CD4-positive, alpha-beta T cell (primary cell): ENCODE measurements at regions not wholly inside any gene's neighbourhood (a gene's known extent, or its start where the extent isn't known, plus 50 kb on each side); places are given as distances from the start of the nearest gene placed in this dataset.
"Not testable (repeated sequence)": the region's sequence is repeated elsewhere in the genome, so short reads cannot be mapped to it uniquely, and the experiment has no call there.

Source experiments
- ATAC-seq: fragments of 200-7000 bp; cut with Tn5 transposase; one replicate; pipeline ENCODE4 v1.10.0; 2022; ENCODE audit warnings: mild to moderate bottlenecking; ENCODE audit not compliant: poor library complexity
- CTCF ChIA-PET: fragments of 350-600 bp; sonication (Branson Sonifier 250); formaldehyde crosslinking; loops from one replicate; lab custom pipeline; 2021; ENCODE audit warnings: antibody characterized with exemption, inconsistent platforms; lab: Charles Lee
- POLR2A ChIA-PET: fragments of 350-600 bp; sonication (Branson Sonifier 250); formaldehyde crosslinking; loops from one replicate; lab custom pipeline; 2021; ENCODE audit warnings: antibody characterized with exemption, inconsistent platforms; lab: Charles Lee
- DNase-seq, 14 experiments: peaks; one replicate each; pipeline ENCODE4 v3.0.0-alpha.2; 2013 to 2020; ENCODE audit warnings: mixed read lengths in 2 of 14
- H3K27ac ChIP-seq, 2 donors: one replicate each; pipeline versions ENCODE4 v1.5.1 to v1.7.0; 2013; ENCODE audit warnings: low read length in 2 of 2, low read depth in 1 of 2, mild to moderate bottlenecking in 1 of 2
- H3K27me3 ChIP-seq, 2 experiments: 1 replicate in 1 of 2; 2 replicates in 1 of 2; pipeline versions ENCODE4 v1.6.1 to v1.7.0; 2013; ENCODE audit warnings: low read length in 2 of 2, control low read depth in 1 of 2, mild to moderate bottlenecking in 1 of 2, moderate library complexity in 1 of 2; ENCODE audit not compliant: insufficient read depth in 2 of 2, control insufficient read depth in 1 of 2
- H3K36me3 ChIP-seq: one replicate; pipeline ENCODE4 v1.6.1; 2013; ENCODE audit warnings: low read length, control low read depth; ENCODE audit not compliant: insufficient read depth
- H3K4me1 ChIP-seq: one replicate; pipeline ENCODE4 v1.6.1; 2013; ENCODE audit warnings: low read length, control low read depth; ENCODE audit not compliant: insufficient read depth
- H3K4me3 ChIP-seq: one replicate; pipeline ENCODE4 v1.5.1; 2013; ENCODE audit warnings: mild to moderate bottlenecking, low read length, moderate library complexity
- H3K9me3 ChIP-seq, 2 experiments: 1 replicate in 1 of 2; 2 replicates in 1 of 2; pipeline versions ENCODE4 v1.6.1 to v1.7.0; 2013; ENCODE audit warnings: low read length in 2 of 2, mild to moderate bottlenecking in 2 of 2, control low read depth in 1 of 2, moderate library complexity in 1 of 2; ENCODE audit not compliant: control insufficient read depth in 1 of 2, insufficient read depth in 1 of 2
- H3K27ac Mint-ChIP-seq: one replicate; pipeline ENCODE4 v1.8.0; 2020; ENCODE audit warnings: mixed read lengths
- H3K27me3 Mint-ChIP-seq: one replicate; pipeline ENCODE4 v1.8.0; 2021; ENCODE audit warnings: mixed read lengths
- H3K36me3 Mint-ChIP-seq: one replicate; pipeline ENCODE4 v1.8.0; 2021; ENCODE audit warnings: low read depth, mixed read lengths
- H3K4me1 Mint-ChIP-seq: one replicate; pipeline ENCODE4 v1.8.0; 2021; ENCODE audit warnings: low read depth, mixed read lengths
- H3K4me3 Mint-ChIP-seq: one replicate; pipeline ENCODE4 v1.8.0; 2020; ENCODE audit warnings: mild to moderate bottlenecking, mixed read lengths
- H3K9me3 Mint-ChIP-seq: one replicate; pipeline ENCODE4 v1.8.0; 2020; ENCODE audit warnings: mixed read lengths
- CTCF ChIP-seq: fragments of 200-600 bp; IDR thresholded peaks from one replicate; pipeline ENCODE4 v1.8.0; 2022; ENCODE audit warnings: antibody characterized with exemption, mild to moderate bottlenecking
- intact Hi-C, 2 experiments: fragments of 100-400 bp; cut with DNase I in 1 of 2; cut with micrococcal nuclease in 1 of 2; formaldehyde crosslinking; loops; one replicate each; pipeline versions ENCODE4 v1.15.1 to v1.9.0; 2023 to 2025; cut with DNase I, micrococcal nuclease

GRCh38 chr15:20409247-20409646 is 132.4 kb downstream of the GOLGA6L6 start:
- H3K27me3 ChIP-seq = no peaks in the 10 kb centered on the region
- peaks cover 6% of the 10 kb centered on the region for H3K9me3 Mint-ChIP-seq
- H3K4me1 ChIP-seq = no peaks in the 10 kb centered on the region
- TF ChIP-seq CTCF = no peak
- CTCF ChIA-PET = no interaction called here
- H3K27ac Mint-ChIP-seq = no peak overlapping the region
- H3K27me3 Mint-ChIP-seq = peaks cover 3% of the 10 kb centered on the region
- no peaks in the 10 kb centered on the region for H3K36me3 ChIP-seq
- no peaks in the 10 kb centered on the region for H3K36me3 Mint-ChIP-seq
- POLR2A ChIA-PET = no interaction called here
- intact Hi-C loops = no loop called here
- no peak for DNase-seq
- H3K9me3 ChIP-seq = peaks cover 7 to 8% of the 10 kb centered on the region in 2 experiments
- H3K27ac ChIP-seq = no peak overlapping the region
- H3K4me3 Mint-ChIP-seq = no peak overlapping the region
- no peak for ATAC-seq
- no peak overlapping the region for H3K4me3 ChIP-seq
- no peaks in the 10 kb centered on the region for H3K4me1 Mint-ChIP-seq

- no peaks in the 10 kb centered on the region for H3K36me3 ChIP-seq
- no peaks in the 10 kb centered on the region for H3K4me1 ChIP-seq
- Mint-ChIP-seq H3K9me3 (peaks cover 5% of the 10 kb centered on the region), H3K27me3 (no peaks in the 10 kb centered on the region), H3K4me3 (no peak overlapping the region), H3K4me1 (no peaks in the 10 kb centered on the region), H3K36me3 (no peaks in the 10 kb centered on the region), H3K27ac (no peak overlapping the region)
- DNase-seq (no peak), ATAC-seq (no peak)
- H3K9me3 ChIP-seq = peaks cover 7 to 8% of the 10 kb centered on the region in 2 experiments
- H3K4me3 ChIP-seq = no peak overlapping the region
- POLR2A ChIA-PET = no interaction called here
- CTCF ChIA-PET = no interaction called here
- H3K27me3 ChIP-seq = no peaks in the 10 kb centered on the region
- intact Hi-C loops = no loop called here
- no peak for TF ChIP-seq CTCF
- H3K27ac ChIP-seq = no peak overlapping the region
Observed at GRCh38 chr15:20407553-20407952, 134.0 kb downstream of the GOLGA6L6 start.

- H3K27ac Mint-ChIP-seq, H3K4me3 Mint-ChIP-seq, H3K27me3 ChIP-seq, ATAC-seq, H3K4me1 ChIP-seq, H3K27me3 Mint-ChIP-seq, POLR2A ChIA-PET, H3K36me3 Mint-ChIP-seq, intact Hi-C loops, CTCF ChIA-PET, H3K4me1 Mint-ChIP-seq, H3K9me3 Mint-ChIP-seq, H3K4me3 ChIP-seq, H3K36me3 ChIP-seq, DNase-seq, H3K27ac ChIP-seq: not testable (repeated sequence)
- H3K9me3 ChIP-seq = peaks cover 7 to 12% of the 10 kb centered on the region in 2 experiments
Observed at GRCh38 chr15:20404571-20404970, 137.0 kb downstream of the GOLGA6L6 start.

- H3K36me3 ChIP-seq, H3K36me3 Mint-ChIP-seq, intact Hi-C loops, H3K27me3 ChIP-seq, H3K27me3 Mint-ChIP-seq, H3K4me1 ChIP-seq, ATAC-seq, H3K4me3 ChIP-seq, H3K27ac ChIP-seq, H3K9me3 Mint-ChIP-seq, H3K4me1 Mint-ChIP-seq, POLR2A ChIA-PET, H3K4me3 Mint-ChIP-seq, H3K27ac Mint-ChIP-seq, DNase-seq, CTCF ChIA-PET: not testable (repeated sequence)
- H3K9me3 ChIP-seq = peaks cover 4 to 11% of the 10 kb centered on the region in 2 experiments
Observed at GRCh38 chr15:20402586-20402985, 139.0 kb downstream of the GOLGA6L6 start.

- H3K4me1 Mint-ChIP-seq, H3K36me3 ChIP-seq, H3K36me3 Mint-ChIP-seq, H3K9me3 ChIP-seq, H3K4me3 ChIP-seq, ATAC-seq, POLR2A ChIA-PET, H3K4me3 Mint-ChIP-seq, H3K27ac Mint-ChIP-seq, H3K9me3 Mint-ChIP-seq, CTCF ChIA-PET, H3K27me3 ChIP-seq, H3K27me3 Mint-ChIP-seq, H3K4me1 ChIP-seq, intact Hi-C loops, DNase-seq, H3K27ac ChIP-seq: not testable (repeated sequence)
Observed at GRCh38 chr15:20401058-20401457, 140.5 kb downstream of the GOLGA6L6 start.

- H3K4me3 Mint-ChIP-seq, H3K4me1 Mint-ChIP-seq, H3K27ac Mint-ChIP-seq, H3K4me3 ChIP-seq, POLR2A ChIA-PET, H3K27me3 ChIP-seq, H3K4me1 ChIP-seq, H3K9me3 ChIP-seq, DNase-seq, H3K27me3 Mint-ChIP-seq, H3K27ac ChIP-seq, CTCF ChIA-PET, H3K36me3 ChIP-seq, H3K9me3 Mint-ChIP-seq, H3K36me3 Mint-ChIP-seq, ATAC-seq: not testable (repeated sequence)
- intact Hi-C loops = loop anchor here in 1 of 2 experiments (10.0 kb wide), 1 partner anchor 184 kb away; no protein-coding TSS in a partner anchor
Observed at GRCh38 chr15:20398680-20399079, 142.9 kb downstream of the GOLGA6L6 start.
